CD1c-positive myeloid dendritic cell (primary cell): ENCODE measurements at regions not wholly inside any gene's neighbourhood (a gene's known extent, or its start where the extent isn't known, plus 50 kb on each side); places are given as distances from the start of the nearest gene placed in this dataset.

Experiments
- DNase-seq: peaks from one replicate; pipeline ENCODE4 v3.0.0-alpha.2; 2016; ENCODE audit errors: extremely low spot score

DNA sequence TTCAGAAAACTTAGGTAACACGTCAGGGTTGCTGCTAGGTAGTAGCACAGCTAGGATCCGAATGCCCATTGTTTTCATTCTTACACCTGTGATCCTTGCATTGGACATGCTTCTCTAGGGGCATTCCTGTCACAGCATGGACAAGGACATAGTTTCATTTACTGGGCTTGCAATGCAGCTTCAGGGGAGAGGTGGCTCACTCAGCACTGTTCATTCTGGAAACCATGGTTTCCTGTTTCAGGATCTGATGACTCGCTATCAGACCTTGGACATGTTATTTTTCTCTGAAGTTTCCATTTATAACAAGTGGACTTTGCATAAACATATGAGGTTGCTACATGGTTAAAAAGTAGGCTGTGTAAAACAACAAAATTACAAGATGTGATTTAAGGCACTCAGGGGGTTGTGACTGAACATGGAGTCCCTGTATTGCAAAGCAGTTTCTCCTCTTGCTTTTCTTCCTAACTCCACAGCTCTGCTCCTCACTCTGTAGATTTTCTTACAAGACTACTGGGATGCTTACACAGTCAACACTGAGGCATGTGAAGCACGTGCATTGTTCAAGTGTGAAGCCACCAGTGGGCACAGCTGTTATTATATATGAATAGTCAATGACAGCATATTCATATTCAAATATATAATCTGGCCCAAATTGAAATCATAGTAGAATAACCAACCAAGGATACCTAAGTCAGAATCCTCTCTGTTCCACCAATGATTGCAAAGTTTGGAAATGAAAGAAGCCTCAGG is 66.1 kb upstream of the STK32A start:
- DNase-seq, result no peak

DNA sequence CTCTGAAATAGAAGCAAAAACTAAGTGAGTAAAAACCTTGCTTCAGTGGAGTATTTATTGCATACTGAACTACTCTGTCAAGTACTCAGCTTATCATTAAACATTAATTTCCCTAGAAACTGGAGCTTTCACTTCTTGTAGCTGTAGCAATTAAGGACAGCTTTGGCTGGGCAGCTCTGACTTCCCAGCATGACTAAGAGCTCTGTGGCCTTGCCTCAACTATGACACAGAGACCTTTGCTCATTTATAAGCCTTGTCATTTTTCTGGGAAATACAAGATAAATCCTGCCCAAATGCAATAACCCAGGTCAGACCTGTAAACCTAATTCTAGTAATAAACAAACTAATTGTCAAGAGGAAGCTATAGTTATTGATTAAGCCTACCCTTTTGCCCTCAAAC is 65.4 kb upstream of the STK32A start:
- no peak for DNase-seq

GRCh38 chr5:147169901-147170300 is 64.9 kb upstream of the STK32A start:
- DNase-seq, result no peak

DNA sequence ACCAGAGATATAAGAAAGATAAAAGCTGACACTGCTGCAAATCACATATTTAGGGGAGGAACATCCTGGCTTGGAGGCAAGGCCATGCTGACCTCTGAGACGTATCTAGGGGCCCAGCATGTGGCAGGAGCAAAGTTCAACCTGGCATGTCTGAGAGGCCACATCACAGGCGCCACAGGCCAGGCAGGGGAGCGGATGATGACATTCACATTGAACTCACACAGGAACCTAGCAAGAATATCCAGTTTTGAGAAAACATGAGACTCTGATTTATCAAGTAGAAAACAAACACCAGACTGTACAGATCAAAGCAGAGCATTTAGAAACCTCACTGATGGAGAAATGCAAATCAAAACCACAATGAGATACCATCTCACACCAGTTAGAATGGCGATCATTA is 64.2 kb upstream of the STK32A start:
- no peak for DNase-seq

GRCh38 chr5:147174671-147175265 is 60.1 kb upstream of the STK32A start:
- no peak for DNase-seq

DNA sequence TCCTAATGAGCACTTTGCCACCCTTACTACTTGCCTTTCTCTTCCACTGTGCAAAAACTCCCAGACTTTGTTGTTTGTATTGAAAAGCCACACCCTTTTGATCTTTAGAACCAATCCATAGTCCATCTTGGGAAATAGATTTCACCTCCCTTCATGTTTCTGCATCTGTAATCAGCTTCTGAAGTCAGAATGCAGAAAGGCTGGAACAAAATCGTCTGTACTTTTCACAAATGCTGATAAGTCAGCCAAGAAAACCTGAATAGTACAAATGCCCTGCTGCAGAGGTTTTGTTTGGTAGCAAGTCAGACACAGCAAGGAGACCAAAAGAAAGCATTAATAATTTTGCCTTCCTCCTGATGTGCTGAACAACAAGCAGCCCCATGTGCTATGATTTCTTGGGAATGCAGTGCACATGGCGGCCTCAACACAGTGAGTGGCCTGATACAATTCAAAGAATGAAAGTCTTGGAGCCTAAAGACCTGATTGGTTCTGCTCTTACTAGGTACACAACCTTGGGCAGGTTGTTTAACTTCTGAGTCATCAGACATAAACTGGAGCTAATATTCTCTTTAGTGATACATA is 59.2 kb upstream of the STK32A start:
- no peak for DNase-seq

GRCh38 chr5:147176422-147176821 is 58.4 kb upstream of the STK32A start:
- DNase-seq, result no peak

GRCh38 chr5:147177125-147177840 is 57.5 kb upstream of the STK32A start:
- no peak for DNase-seq

GRCh38 chr5:147179562-147180147 is 55.2 kb upstream of the STK32A start:
- no peak for DNase-seq

GRCh38 chr5:147180751-147181150 is 54.1 kb upstream of the STK32A start:
- DNase-seq, result no peak
